ENCODE measurements at regions not wholly inside any gene's neighbourhood (a gene's known extent, or its start where the extent isn't known, plus 50 kb on each side); places are given as distances from the start of the nearest gene placed in this dataset.

GRCh38 chr6:133100865-133101264, 140.3 kb upstream of the EYA4 start:
- no peak overlapping the region for H3K27ac ChIP-seq

GRCh38 chr6:133101790-133102189, 139.4 kb upstream of the EYA4 start:
- TF ChIP-seq ZFX (IDR thresholded peaks at IDR 0.05; ENCODE audit: borderline replicate concordance): no peak
- TF ChIP-seq CTCF (IDR thresholded peaks at IDR 0.05): no peak
- no peak overlapping the region for H3K27ac ChIP-seq

More at GRCh38 chr6:133100865-133101264, 140.3 kb upstream of the EYA4 start:
- TF ChIP-seq ZFX (IDR thresholded peaks at IDR 0.05; ENCODE audit: borderline replicate concordance): no peak

- H3K27ac ChIP-seq: no peak overlapping the region
- TF ChIP-seq CTCF (IDR thresholded peaks at IDR 0.05) (no peak), ZFX (IDR thresholded peaks at IDR 0.05; ENCODE audit: borderline replicate concordance) (no peak)
These were observed 134.2 kb upstream of the EYA4 start for GRCh38 chr6:133106934-133107333.

GRCh38 chr6:133108419-133108818, 132.7 kb upstream of the EYA4 start:
- TF ChIP-seq CTCF (IDR thresholded peaks at IDR 0.05): no peak
- no peak for TF ChIP-seq ZFX (IDR thresholded peaks at IDR 0.05; ENCODE audit: borderline replicate concordance)
- H3K27ac ChIP-seq: no peak overlapping the region

- TF ChIP-seq CTCF (IDR thresholded peaks at IDR 0.05) (no peak), ZFX (IDR thresholded peaks at IDR 0.05; ENCODE audit: borderline replicate concordance) (no peak)
- no peak overlapping the region for H3K27ac ChIP-seq
These were observed 126.2 kb upstream of the EYA4 start for GRCh38 chr6:133114973-133115372.

GRCh38 chr6:133115946-133116345, 125.2 kb upstream of the EYA4 start:
- H3K27ac ChIP-seq: no peak overlapping the region
- no peak for TF ChIP-seq ZFX (IDR thresholded peaks at IDR 0.05; ENCODE audit: borderline replicate concordance)
- no peak for TF ChIP-seq CTCF (IDR thresholded peaks at IDR 0.05)

- TF ChIP-seq ZFX (IDR thresholded peaks at IDR 0.05; ENCODE audit: borderline replicate concordance) (no peak), CTCF (IDR thresholded peaks at IDR 0.05) (no peak)
- H3K27ac ChIP-seq: no peak overlapping the region
These were observed 113.0 kb upstream of the EYA4 start for GRCh38 chr6:133128191-133128590.

GRCh38 chr6:133129556-133129955, 111.6 kb upstream of the EYA4 start:
- no peak overlapping the region for H3K27ac ChIP-seq

More at GRCh38 chr6:133129556-133129955, 111.6 kb upstream of the EYA4 start:
- TF ChIP-seq ZFX (IDR thresholded peaks at IDR 0.05; ENCODE audit: borderline replicate concordance) (no peak), CTCF (IDR thresholded peaks at IDR 0.05) (no peak)

Measured in 22Rv1 (cell line).